ENCODE measurements at regions not wholly inside any gene's neighbourhood (a gene's known extent, or its start where the extent isn't known, plus 50 kb on each side); places are given as distances from the start of the nearest gene placed in this dataset.

GRCh38 chr3:76470285-76470684 is 569.6 kb upstream of the ROBO2 start:
- H3K4me3 ChIP-seq (ENCODE audit: low read length) = no peak overlapping the region
- H3K36me3 ChIP-seq (ENCODE audit: insufficient read depth, low read length) = no peaks in the 10 kb centered on the region
- no peaks in the 10 kb centered on the region for H3K9me3 ChIP-seq (ENCODE audit: low read length)
- H3K4me1 ChIP-seq (ENCODE audit: insufficient read depth, low read length) = no peaks in the 10 kb centered on the region
- H2AFZ ChIP-seq (ENCODE audit: low read depth, low read length) = no peak overlapping the region
- no peaks in the 10 kb centered on the region for H3K27me3 ChIP-seq (ENCODE audit: insufficient read depth, low read length)

DNA sequence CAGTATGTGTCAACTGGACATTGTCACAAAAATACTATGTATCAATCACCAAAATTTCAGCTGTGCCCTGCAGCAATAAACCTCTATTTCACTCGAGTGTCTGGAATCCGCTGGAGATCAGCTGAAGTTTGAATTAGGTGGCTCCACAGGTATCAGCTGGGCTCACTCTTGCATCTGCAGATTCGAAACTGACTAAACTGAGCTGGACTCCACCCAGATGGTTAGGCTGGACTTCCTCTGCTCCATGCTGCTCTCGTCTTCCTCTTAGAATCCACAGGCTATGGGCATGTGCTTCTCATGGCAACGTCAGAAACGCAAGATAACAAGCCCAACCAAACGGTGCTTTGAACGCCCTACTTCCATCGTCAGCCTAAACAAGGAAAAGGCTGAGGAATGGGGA is 565.3 kb upstream of the ROBO2 start:
- no peaks in the 10 kb centered on the region for H3K36me3 ChIP-seq (ENCODE audit: insufficient read depth, low read length)
- H3K4me1 ChIP-seq (ENCODE audit: insufficient read depth, low read length) = no peaks in the 10 kb centered on the region
- no peaks in the 10 kb centered on the region for H3K9me3 ChIP-seq (ENCODE audit: low read length)
- H2AFZ ChIP-seq (ENCODE audit: low read depth, low read length) = no peak overlapping the region
- H3K4me3 ChIP-seq (ENCODE audit: low read length) = no peak overlapping the region
- no peaks in the 10 kb centered on the region for H3K27me3 ChIP-seq (ENCODE audit: insufficient read depth, low read length)

GRCh38 chr3:76479161-76479650 is 560.7 kb upstream of the ROBO2 start:
- Histone ChIP-seq H3K4me1 (ENCODE audit: insufficient read depth, low read length) (no peaks in the 10 kb centered on the region), H3K36me3 (ENCODE audit: insufficient read depth, low read length) (no peaks in the 10 kb centered on the region), H2AFZ (ENCODE audit: low read depth, low read length) (no peak overlapping the region), H3K4me3 (ENCODE audit: low read length) (no peak overlapping the region), H3K27me3 (ENCODE audit: insufficient read depth, low read length) (no peaks in the 10 kb centered on the region), H3K9me3 (ENCODE audit: low read length) (no peaks in the 10 kb centered on the region)

DNA sequence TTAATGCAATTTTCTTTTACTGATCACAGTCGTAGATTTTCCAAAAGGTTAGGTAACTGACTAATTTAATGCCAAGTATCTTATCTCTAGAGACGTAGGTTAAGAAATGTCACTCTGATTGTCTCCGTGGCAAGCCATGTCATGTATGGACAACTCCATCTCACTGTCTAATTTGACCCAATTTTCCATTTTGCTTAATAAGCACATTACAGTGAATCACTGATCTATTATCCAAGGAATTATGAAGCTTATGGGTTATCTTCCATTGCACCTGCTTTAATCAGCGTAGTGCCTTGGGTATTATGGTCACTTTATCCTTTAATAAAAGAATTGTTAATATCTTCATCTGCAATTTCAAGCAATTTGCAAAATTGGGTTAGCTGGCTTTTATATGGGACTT is 557.4 kb upstream of the ROBO2 start:
- Histone ChIP-seq H3K36me3 (ENCODE audit: insufficient read depth, low read length) (no peaks in the 10 kb centered on the region), H2AFZ (ENCODE audit: low read depth, low read length) (no peak overlapping the region), H3K27me3 (ENCODE audit: insufficient read depth, low read length) (no peaks in the 10 kb centered on the region), H3K9me3 (ENCODE audit: low read length) (no peaks in the 10 kb centered on the region), H3K4me1 (ENCODE audit: insufficient read depth, low read length) (no peaks in the 10 kb centered on the region), H3K4me3 (ENCODE audit: low read length) (no peak overlapping the region)

DNA sequence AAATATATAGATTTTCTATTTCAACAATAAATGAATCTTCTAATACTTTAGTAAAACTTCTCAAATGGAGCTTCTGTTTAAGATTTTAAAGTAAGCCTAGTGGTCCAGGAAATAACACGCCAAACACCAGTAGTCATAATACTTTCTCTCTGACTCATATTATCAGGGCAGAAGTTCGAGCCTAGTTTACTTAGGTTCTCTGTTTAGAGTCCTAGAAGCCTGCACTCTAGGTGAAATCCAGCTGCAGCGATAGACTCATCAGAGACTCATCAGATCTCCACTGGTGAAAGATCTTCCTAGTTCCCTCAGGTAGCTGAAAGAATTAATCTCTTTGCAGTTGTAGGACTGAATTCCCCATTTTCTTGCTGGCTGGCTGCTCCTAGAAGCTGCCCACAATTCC is 552.5 kb upstream of the ROBO2 start:
- Histone ChIP-seq H3K9me3 (ENCODE audit: low read length) (peaks cover 1% of the 10 kb centered on the region), H3K27me3 (ENCODE audit: insufficient read depth, low read length) (no peaks in the 10 kb centered on the region), H3K4me3 (ENCODE audit: low read length) (no peak overlapping the region), H2AFZ (ENCODE audit: low read depth, low read length) (no peak overlapping the region), H3K4me1 (ENCODE audit: insufficient read depth, low read length) (no peaks in the 10 kb centered on the region), H3K36me3 (ENCODE audit: insufficient read depth, low read length) (no peaks in the 10 kb centered on the region)

- Histone ChIP-seq H3K36me3 (ENCODE audit: insufficient read depth, low read length) (no peaks in the 10 kb centered on the region), H2AFZ (ENCODE audit: low read depth, low read length) (no peak overlapping the region), H3K9me3 (ENCODE audit: low read length) (peaks cover 1% of the 10 kb centered on the region), H3K27me3 (ENCODE audit: insufficient read depth, low read length) (no peaks in the 10 kb centered on the region), H3K4me1 (ENCODE audit: insufficient read depth, low read length) (no peaks in the 10 kb centered on the region), H3K4me3 (ENCODE audit: low read length) (no peak overlapping the region)
Measured at GRCh38 chr3:76490064-76490463, 549.8 kb upstream of the ROBO2 start.

- Histone ChIP-seq H3K4me1 (ENCODE audit: insufficient read depth, low read length) (no peaks in the 10 kb centered on the region), H3K27me3 (ENCODE audit: insufficient read depth, low read length) (no peaks in the 10 kb centered on the region), H3K4me3 (ENCODE audit: low read length) (no peak overlapping the region), H3K36me3 (ENCODE audit: insufficient read depth, low read length) (no peaks in the 10 kb centered on the region), H3K9me3 (ENCODE audit: low read length) (no peaks in the 10 kb centered on the region), H2AFZ (ENCODE audit: low read depth, low read length) (no peak overlapping the region)
Measured at GRCh38 chr3:76495216-76495615, 544.7 kb upstream of the ROBO2 start.

GRCh38 chr3:76497636-76498035 is 542.3 kb upstream of the ROBO2 start:
- Histone ChIP-seq H3K9me3 (ENCODE audit: low read length) (no peaks in the 10 kb centered on the region), H3K4me3 (ENCODE audit: low read length) (no peak overlapping the region), H3K4me1 (ENCODE audit: insufficient read depth, low read length) (no peaks in the 10 kb centered on the region), H3K27me3 (ENCODE audit: insufficient read depth, low read length) (no peaks in the 10 kb centered on the region), H2AFZ (ENCODE audit: low read depth, low read length) (no peak overlapping the region), H3K36me3 (ENCODE audit: insufficient read depth, low read length) (no peaks in the 10 kb centered on the region)

- H3K4me1 ChIP-seq (ENCODE audit: insufficient read depth, low read length) = no peaks in the 10 kb centered on the region
- no peaks in the 10 kb centered on the region for H3K27me3 ChIP-seq (ENCODE audit: insufficient read depth, low read length)
- no peak overlapping the region for H2AFZ ChIP-seq (ENCODE audit: low read depth, low read length)
- H3K4me3 ChIP-seq (ENCODE audit: low read length) = no peak overlapping the region
- H3K9me3 ChIP-seq (ENCODE audit: low read length) = no peaks in the 10 kb centered on the region
- no peaks in the 10 kb centered on the region for H3K36me3 ChIP-seq (ENCODE audit: insufficient read depth, low read length)
Measured at GRCh38 chr3:76500746-76501275, 539.1 kb upstream of the ROBO2 start.

GRCh38 chr3:76501315-76501714 is 538.6 kb upstream of the ROBO2 start:
- Histone ChIP-seq H3K9me3 (ENCODE audit: low read length) (no peaks in the 10 kb centered on the region), H2AFZ (ENCODE audit: low read depth, low read length) (no peak overlapping the region), H3K4me3 (ENCODE audit: low read length) (no peak overlapping the region), H3K36me3 (ENCODE audit: insufficient read depth, low read length) (no peaks in the 10 kb centered on the region), H3K27me3 (ENCODE audit: insufficient read depth, low read length) (no peaks in the 10 kb centered on the region), H3K4me1 (ENCODE audit: insufficient read depth, low read length) (no peaks in the 10 kb centered on the region)

DNA sequence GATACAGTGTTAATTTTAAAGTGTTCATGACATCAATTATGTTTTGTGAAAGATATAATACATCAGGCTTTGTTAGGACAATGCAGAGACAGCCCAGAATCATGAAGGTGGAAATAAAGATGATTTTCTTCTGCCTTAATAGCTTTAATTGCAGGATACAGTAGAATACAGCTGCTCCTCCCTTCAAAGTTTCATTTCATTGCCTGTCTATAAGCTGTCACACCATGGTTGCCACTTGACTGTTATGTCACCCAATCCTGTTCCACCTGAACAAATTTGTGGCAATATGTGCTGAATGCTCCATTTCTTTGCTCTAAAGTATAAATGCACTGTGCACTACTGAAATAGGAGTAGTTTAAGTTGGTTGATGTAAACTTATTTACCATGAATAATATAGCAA is 537.8 kb upstream of the ROBO2 start:
- H3K27me3 ChIP-seq (ENCODE audit: insufficient read depth, low read length) = no peaks in the 10 kb centered on the region
- H3K9me3 ChIP-seq (ENCODE audit: low read length) = no peaks in the 10 kb centered on the region
- H3K36me3 ChIP-seq (ENCODE audit: insufficient read depth, low read length) = no peaks in the 10 kb centered on the region
- H3K4me3 ChIP-seq (ENCODE audit: low read length) = no peak overlapping the region
- H2AFZ ChIP-seq (ENCODE audit: low read depth, low read length) = no peak overlapping the region
- no peaks in the 10 kb centered on the region for H3K4me1 ChIP-seq (ENCODE audit: insufficient read depth, low read length)

DNA sequence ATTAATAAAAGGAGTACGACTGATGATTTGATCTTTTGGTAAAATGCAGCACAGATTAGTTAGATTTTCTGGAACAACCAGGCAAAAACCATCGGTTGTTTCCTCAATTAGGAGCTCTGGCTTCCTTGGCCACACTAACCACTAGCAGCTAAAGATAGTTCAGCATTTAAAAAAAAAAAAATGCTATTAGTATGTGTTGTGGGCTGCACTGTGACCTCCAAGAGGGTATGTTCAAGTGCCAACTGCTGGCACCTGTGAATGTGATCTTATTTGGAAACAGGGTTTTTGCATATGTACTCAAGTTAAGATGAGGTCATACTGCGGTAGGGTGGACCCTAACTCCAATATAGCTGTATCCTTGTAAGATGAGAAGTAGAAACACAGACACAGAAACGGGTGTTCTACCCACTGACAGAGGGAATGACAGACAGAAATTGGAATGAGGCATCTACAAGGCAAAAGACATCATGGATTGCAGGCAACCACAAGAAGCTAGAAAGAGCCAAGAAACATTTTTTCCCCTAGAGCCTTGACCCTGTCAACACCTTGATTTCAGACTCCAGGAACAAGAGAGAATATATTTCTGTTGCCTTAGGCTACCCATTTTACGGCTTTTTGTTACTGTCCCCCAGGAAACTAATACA is 534.6 kb upstream of the ROBO2 start:
- Histone ChIP-seq H3K4me3 (ENCODE audit: low read length) (no peak overlapping the region), H3K36me3 (ENCODE audit: insufficient read depth, low read length) (no peaks in the 10 kb centered on the region), H3K4me1 (ENCODE audit: insufficient read depth, low read length) (no peaks in the 10 kb centered on the region), H2AFZ (ENCODE audit: low read depth, low read length) (no peak overlapping the region), H3K27me3 (ENCODE audit: insufficient read depth, low read length) (no peaks in the 10 kb centered on the region), H3K9me3 (ENCODE audit: low read length) (no peaks in the 10 kb centered on the region)

DNA sequence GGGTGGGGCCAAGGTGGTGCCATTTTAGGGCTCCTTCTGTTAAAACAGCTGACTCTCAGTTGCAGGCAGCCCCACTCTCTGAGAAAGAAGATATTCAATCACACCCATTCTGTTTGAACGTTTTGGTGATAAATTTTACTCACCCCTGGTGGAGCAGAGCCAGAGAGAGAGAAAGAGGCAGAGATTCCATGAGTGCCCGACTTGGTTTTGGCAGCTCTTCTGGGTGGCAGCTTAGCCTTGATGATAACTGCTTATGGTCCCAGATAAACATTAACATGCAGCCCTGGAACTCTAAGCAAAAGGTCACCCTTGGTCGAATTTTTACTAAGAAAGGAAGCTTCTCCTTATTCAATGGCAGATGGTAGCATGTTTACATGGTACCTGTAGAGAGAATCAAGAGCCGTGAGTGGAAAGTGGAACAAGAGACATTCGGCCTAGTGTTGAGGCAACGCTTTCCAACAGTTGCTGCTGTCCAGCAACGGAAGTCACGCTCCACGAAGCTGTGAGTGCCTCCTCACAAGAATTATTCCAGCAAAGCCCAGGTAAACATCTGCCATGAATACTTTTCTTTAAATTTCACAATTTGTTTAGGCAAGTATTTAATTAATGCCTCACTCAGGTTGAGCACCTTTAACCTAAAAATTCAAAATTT is 530.6 kb upstream of the ROBO2 start:
- no peaks in the 10 kb centered on the region for H3K4me1 ChIP-seq (ENCODE audit: insufficient read depth, low read length)
- H3K4me3 ChIP-seq (ENCODE audit: low read length) = no peak overlapping the region
- no peaks in the 10 kb centered on the region for H3K27me3 ChIP-seq (ENCODE audit: insufficient read depth, low read length)
- no peak overlapping the region for H2AFZ ChIP-seq (ENCODE audit: low read depth, low read length)
- H3K36me3 ChIP-seq (ENCODE audit: insufficient read depth, low read length) = no peaks in the 10 kb centered on the region
- H3K9me3 ChIP-seq (ENCODE audit: low read length) = no peaks in the 10 kb centered on the region

Data from neuron (in vitro differentiated cells).